ENCODE measurements at regions not wholly inside any gene's neighbourhood (a gene's known extent, or its start where the extent isn't known, plus 50 kb on each side); places are given as distances from the start of the nearest gene placed in this dataset.

- no peaks in the 10 kb centered on the region for H3K4me1 Mint-ChIP-seq (ENCODE audit: insufficient read depth, unreplicated experiment)
- H3K36me3 Mint-ChIP-seq (ENCODE audit: insufficient read depth, unreplicated experiment) = no peaks in the 10 kb centered on the region
- H3K27me3 Mint-ChIP-seq (ENCODE audit: insufficient read depth, unreplicated experiment) = no peaks in the 10 kb centered on the region
- DNase-seq (ENCODE audit: unreplicated experiment) = no peak
- TF ChIP-seq CTCF (IDR thresholded peaks at IDR 0.05; ENCODE audit: unreplicated experiment) = no peak
- peaks cover 7% of the 10 kb centered on the region for H3K9me3 Mint-ChIP-seq (ENCODE audit: unreplicated experiment)
- POLR2A ChIA-PET = no interaction called here
- no peak overlapping the region for H3K27ac Mint-ChIP-seq (ENCODE audit: low read depth, unreplicated experiment)
- CTCF ChIA-PET = interaction anchor here (0.7 kb wide), 1 partner anchor 469 kb away, joined by 3 read pairs; no protein-coding TSS in a partner anchor
- no TSS peak for BruUV-seq (replicated peaks)
- no peak overlapping the region for H3K4me3 Mint-ChIP-seq (ENCODE audit: unreplicated experiment)
- intact Hi-C loops (cut with micrococcal nuclease) = no loop called here
Observed at GRCh38 chr9:107953556-107954125, 464.1 kb upstream of the KLF4 start.

- Mint-ChIP-seq H3K9me3 (ENCODE audit: unreplicated experiment) (peaks cover 7% of the 10 kb centered on the region), H3K36me3 (ENCODE audit: insufficient read depth, unreplicated experiment) (no peaks in the 10 kb centered on the region), H3K27me3 (ENCODE audit: insufficient read depth, unreplicated experiment) (no peaks in the 10 kb centered on the region), H3K27ac (ENCODE audit: low read depth, unreplicated experiment) (no peak overlapping the region), H3K4me1 (ENCODE audit: insufficient read depth, unreplicated experiment) (no peaks in the 10 kb centered on the region), H3K4me3 (ENCODE audit: unreplicated experiment) (no peak overlapping the region)
- TF ChIP-seq CTCF (IDR thresholded peaks at IDR 0.05; ENCODE audit: unreplicated experiment) = no peak
- intact Hi-C loops (cut with micrococcal nuclease) = no loop called here
- DNase-seq (ENCODE audit: unreplicated experiment) = peak; percentile 9
- BruUV-seq (replicated peaks) = no TSS peak
- CTCF ChIA-PET = no interaction called here
- POLR2A ChIA-PET = no interaction called here
Observed at GRCh38 chr9:107952773-107953172, 463.2 kb upstream of the KLF4 start.

DNA sequence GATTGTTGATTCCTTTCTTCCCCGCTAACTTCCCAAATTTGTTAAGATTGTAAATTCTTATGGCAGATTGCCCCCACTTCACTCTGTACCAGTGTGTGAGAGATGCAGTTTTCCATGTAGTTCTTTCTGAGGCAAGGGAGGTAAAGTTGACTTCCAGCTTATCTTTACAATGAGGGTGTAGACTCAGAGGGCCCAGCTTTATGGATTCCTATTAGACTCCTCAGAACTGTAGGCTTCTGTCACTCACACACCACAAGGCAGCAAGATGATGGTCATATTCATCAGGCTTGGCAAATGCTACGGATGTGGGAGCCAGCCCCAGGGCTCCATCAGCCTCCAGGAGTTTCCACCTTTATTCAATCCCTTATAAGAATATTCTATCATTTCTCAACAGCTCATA, 461.9 kb upstream of the KLF4 start:
- Mint-ChIP-seq H3K4me3 (ENCODE audit: unreplicated experiment) (no peak overlapping the region), H3K27ac (ENCODE audit: low read depth, unreplicated experiment) (no peak overlapping the region), H3K27me3 (ENCODE audit: insufficient read depth, unreplicated experiment) (no peaks in the 10 kb centered on the region), H3K9me3 (ENCODE audit: unreplicated experiment) (peaks cover 7% of the 10 kb centered on the region), H3K4me1 (ENCODE audit: insufficient read depth, unreplicated experiment) (no peaks in the 10 kb centered on the region), H3K36me3 (ENCODE audit: insufficient read depth, unreplicated experiment) (no peaks in the 10 kb centered on the region)
- CTCF ChIA-PET = no interaction called here
- no peak for TF ChIP-seq CTCF (IDR thresholded peaks at IDR 0.05; ENCODE audit: unreplicated experiment)
- POLR2A ChIA-PET = no interaction called here
- no peak for DNase-seq (ENCODE audit: unreplicated experiment)
- no TSS peak for BruUV-seq (replicated peaks)
- intact Hi-C loops (cut with micrococcal nuclease) = no loop called here

GRCh38 chr9:107949061-107949460, 459.5 kb upstream of the KLF4 start:
- Mint-ChIP-seq H3K36me3 (ENCODE audit: insufficient read depth, unreplicated experiment) (peaks cover 1% of the 10 kb centered on the region), H3K27ac (ENCODE audit: low read depth, unreplicated experiment) (no peak overlapping the region), H3K9me3 (ENCODE audit: unreplicated experiment) (peaks cover 7% of the 10 kb centered on the region), H3K4me3 (ENCODE audit: unreplicated experiment) (no peak overlapping the region), H3K27me3 (ENCODE audit: insufficient read depth, unreplicated experiment) (no peaks in the 10 kb centered on the region), H3K4me1 (ENCODE audit: insufficient read depth, unreplicated experiment) (no peaks in the 10 kb centered on the region)
- CTCF ChIA-PET = interaction anchor here (0.6 kb wide), 1 partner anchor 616 kb away, joined by 3 read pairs; no protein-coding TSS in a partner anchor
- no TSS peak for BruUV-seq (replicated peaks)
- no peak for TF ChIP-seq CTCF (IDR thresholded peaks at IDR 0.05; ENCODE audit: unreplicated experiment)
- intact Hi-C loops (cut with micrococcal nuclease) = no loop called here
- DNase-seq (ENCODE audit: unreplicated experiment) = peak; percentile 33
- POLR2A ChIA-PET = interaction anchor here (0.7 kb wide), 1 partner anchor 29 kb away, joined by 3 read pairs; no protein-coding TSS in a partner anchor
